Astrocyte (in vitro differentiated cells and primary cell): ENCODE measurements at regions not wholly inside any gene's neighbourhood (a gene's known extent, or its start where the extent isn't known, plus 50 kb on each side); places are given as distances from the start of the nearest gene placed in this dataset.

Source experiments
- CTCF ChIP-seq: IDR thresholded peaks from 2 replicates; pipeline ENCODE4 v1.5.1; 2011; ENCODE audit warnings: low read depth, mild to moderate bottlenecking, inconsistent platforms, low read length, moderate library complexity; ENCODE audit not compliant: insufficient read depth
- EZH2 ChIP-seq: IDR thresholded peaks from 2 replicates; pipeline ENCODE4 v1.6.1; 2012; ENCODE audit warnings: mild to moderate bottlenecking, low read length, inconsistent platforms; ENCODE audit not compliant: insufficient read depth

GRCh38 chr9:27940535-27940934 lies 367.3 kb upstream of the C9orf72 start:
- TF ChIP-seq CTCF (no peak), EZH2 (no peak)
